Naive thymus-derived CD4-positive, alpha-beta T cell (primary cell): ENCODE measurements at regions not wholly inside any gene's neighbourhood (a gene's known extent, or its start where the extent isn't known, plus 50 kb on each side); places are given as distances from the start of the nearest gene placed in this dataset.

ENCODE experiments used
- ATAC-seq: fragments of 150-1000 bp; cut with Tn5 transposase; 2 replicates; pipeline ENCODE4 v1.10.0; 2021; ENCODE audit warnings: mild to moderate bottlenecking, moderate library complexity
- CTCF ChIA-PET: fragments of 350-600 bp; sonication (Branson Sonifier 250); formaldehyde crosslinking; loops from one replicate; lab custom pipeline; 2021; ENCODE audit warnings: antibody characterized with exemption; lab: Charles Lee
- POLR2A ChIA-PET: fragments of 350-600 bp; sonication (Branson Sonifier 250); formaldehyde crosslinking; loops from one replicate; lab custom pipeline; 2021; ENCODE audit warnings: antibody characterized with exemption, inconsistent platforms; lab: Charles Lee
- DNase-seq, 9 donors: peaks; one replicate each; pipeline versions ENCODE4 v3.0.0 to v3.0.0-alpha.2; 2020 to 2022; ENCODE audit warnings: mixed read lengths in 1 of 9
- H3K27ac ChIP-seq: one replicate; pipeline ENCODE4 v1.7.0; 2013; ENCODE audit warnings: mild to moderate bottlenecking, low read depth, low read length, moderate library complexity
- H3K27me3 ChIP-seq, 2 donors: one replicate each; pipeline ENCODE4 v1.7.0; 2013; ENCODE audit warnings: low read length in 2 of 2, mild to moderate bottlenecking in 2 of 2, moderate library complexity in 2 of 2; ENCODE audit not compliant: control insufficient read depth in 2 of 2, insufficient read depth in 2 of 2
- H3K36me3 ChIP-seq, 3 experiments: 1 replicate in 2 of 3; 2 replicates in 1 of 3; pipeline ENCODE4 v1.7.0; 2013; ENCODE audit warnings: low read length in 3 of 3, mild to moderate bottlenecking in 3 of 3, moderate library complexity in 1 of 3; ENCODE audit not compliant: insufficient read depth in 3 of 3, control insufficient read depth in 2 of 3
- H3K4me1 ChIP-seq, 2 donors: one replicate each; pipeline ENCODE4 v1.7.0; 2013; ENCODE audit warnings: low read length in 2 of 2, mild to moderate bottlenecking in 2 of 2, moderate library complexity in 1 of 2; ENCODE audit not compliant: control insufficient read depth in 2 of 2, insufficient read depth in 2 of 2
- H3K4me3 ChIP-seq: 2 replicates; pipeline ENCODE4 v1.7.0; 2013; ENCODE audit warnings: mild to moderate bottlenecking, low read length
- H3K9me3 ChIP-seq, 3 experiments: 1 replicate in 2 of 3; 2 replicates in 1 of 3; pipeline ENCODE4 v1.7.0; 2013; ENCODE audit warnings: low read length in 3 of 3; ENCODE audit not compliant: control insufficient read depth in 2 of 3
- H3K27ac Mint-ChIP-seq, 9 donors: one replicate each; pipeline ENCODE4 v1.8.0; 2020 to 2022; ENCODE audit warnings: mixed read lengths in 9 of 9, mild to moderate bottlenecking in 8 of 9, moderate library complexity in 5 of 9, inconsistent platforms in 2 of 9
- H3K27me3 Mint-ChIP-seq, 5 donors: one replicate each; pipeline ENCODE4 v1.8.0; 2021 to 2022; ENCODE audit warnings: mixed read lengths in 5 of 5, mild to moderate bottlenecking in 1 of 5
- H3K36me3 Mint-ChIP-seq, 5 donors: one replicate each; pipeline ENCODE4 v1.8.0; 2020 to 2022; ENCODE audit warnings: mixed read lengths in 5 of 5, mild to moderate bottlenecking in 3 of 5, inconsistent platforms in 1 of 5
- H3K4me1 Mint-ChIP-seq, 7 donors: one replicate each; pipeline ENCODE4 v1.8.0; 2020 to 2022; ENCODE audit warnings: mixed read lengths in 7 of 7, mild to moderate bottlenecking in 3 of 7, inconsistent platforms in 1 of 7
- H3K4me3 Mint-ChIP-seq, 10 donors: one replicate each; pipeline ENCODE4 v1.8.0; 2020 to 2022; ENCODE audit warnings: mild to moderate bottlenecking in 10 of 10, mixed read lengths in 10 of 10, moderate library complexity in 6 of 10, inconsistent platforms in 2 of 10
- H3K9me3 Mint-ChIP-seq, 11 donors: one replicate each; pipeline ENCODE4 v1.8.0; 2020 to 2022; ENCODE audit warnings: mixed read lengths in 11 of 11, mild to moderate bottlenecking in 4 of 11, inconsistent platforms in 1 of 11, moderate library complexity in 1 of 11
- intact Hi-C, 2 donors: fragments of 100-400 bp; cut with micrococcal nuclease; formaldehyde crosslinking; loops; one replicate each; pipeline ENCODE4 v1.15.1; 2023

- H3K4me1 ChIP-seq, result no peaks in the 10 kb centered on the region
- ChIA-PET CTCF (no interaction called here), POLR2A (no interaction called here)
- intact Hi-C loops, result no loop called here
- no peaks in the 10 kb centered on the region for H3K36me3 Mint-ChIP-seq
- H3K36me3 ChIP-seq, result no peaks in the 10 kb centered on the region
- no peak overlapping the region for H3K4me3 Mint-ChIP-seq
- no peaks in the 10 kb centered on the region for H3K27me3 ChIP-seq
- H3K4me1 Mint-ChIP-seq, result no peaks in the 10 kb centered on the region
- no peak overlapping the region for H3K27ac ChIP-seq
- DNase-seq, result no peak
- H3K9me3 ChIP-seq, result no peaks in the 10 kb centered on the region
- no peak for ATAC-seq
- H3K27me3 Mint-ChIP-seq, result no peaks in the 10 kb centered on the region
- no peak overlapping the region for H3K4me3 ChIP-seq
- peaks cover 0 to 15% (median 0%) of the 10 kb centered on the region in 11 donors for H3K9me3 Mint-ChIP-seq
- H3K27ac Mint-ChIP-seq, result no peak overlapping the region
These were observed 412.3 kb downstream of the PDGFC start for GRCh38 chr4:156559346-156559745.

DNA sequence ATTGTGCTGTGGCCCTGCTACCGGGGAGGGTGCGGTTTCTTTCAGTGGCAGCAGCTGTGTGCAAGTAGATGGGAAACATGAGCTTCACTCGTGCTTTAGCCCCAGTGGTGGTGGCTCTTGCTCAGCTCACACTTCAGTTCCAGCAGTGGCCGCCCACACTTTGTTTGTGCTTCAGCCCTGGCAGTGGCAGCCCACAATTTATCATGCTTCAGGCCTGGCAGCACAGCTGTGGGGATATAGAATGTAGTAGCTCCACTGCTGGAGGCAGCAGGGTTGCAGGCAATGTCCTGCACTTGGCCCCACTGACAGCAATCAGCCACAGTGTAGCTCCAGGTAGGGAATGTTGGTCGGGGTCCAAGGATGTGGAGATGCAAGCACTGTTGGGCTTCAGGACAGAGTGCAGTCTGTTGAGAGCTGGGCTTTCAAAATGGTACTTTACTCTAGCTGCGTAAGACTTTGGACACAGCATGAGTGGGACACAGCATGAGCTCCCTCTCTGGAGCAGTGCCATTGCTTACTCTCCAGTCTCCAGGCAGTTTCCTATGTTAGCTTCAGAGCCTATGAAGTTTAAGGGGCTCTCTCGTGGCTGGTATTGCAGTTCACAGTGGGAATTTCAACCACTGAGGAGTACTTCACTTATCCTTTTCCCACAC, 413.1 kb downstream of the PDGFC start:
- H3K9me3 Mint-ChIP-seq, result peaks cover 0 to 20% (median 0%) of the 10 kb centered on the region in 11 donors
- H3K4me3 Mint-ChIP-seq, result no peak overlapping the region
- H3K27ac ChIP-seq, result no peak overlapping the region
- no peaks in the 10 kb centered on the region for H3K36me3 Mint-ChIP-seq
- DNase-seq (no peak), ATAC-seq (no peak)
- ChIA-PET POLR2A (no interaction called here), CTCF (no interaction called here)
- no peaks in the 10 kb centered on the region for H3K27me3 Mint-ChIP-seq
- no peaks in the 10 kb centered on the region for H3K4me1 Mint-ChIP-seq
- no peak overlapping the region for H3K27ac Mint-ChIP-seq
- no peak overlapping the region for H3K4me3 ChIP-seq
- intact Hi-C loops, result no loop called here
- H3K27me3 ChIP-seq, result no peaks in the 10 kb centered on the region
- H3K4me1 ChIP-seq, result no peaks in the 10 kb centered on the region
- no peaks in the 10 kb centered on the region for H3K36me3 ChIP-seq
- no peaks in the 10 kb centered on the region for H3K9me3 ChIP-seq

DNA sequence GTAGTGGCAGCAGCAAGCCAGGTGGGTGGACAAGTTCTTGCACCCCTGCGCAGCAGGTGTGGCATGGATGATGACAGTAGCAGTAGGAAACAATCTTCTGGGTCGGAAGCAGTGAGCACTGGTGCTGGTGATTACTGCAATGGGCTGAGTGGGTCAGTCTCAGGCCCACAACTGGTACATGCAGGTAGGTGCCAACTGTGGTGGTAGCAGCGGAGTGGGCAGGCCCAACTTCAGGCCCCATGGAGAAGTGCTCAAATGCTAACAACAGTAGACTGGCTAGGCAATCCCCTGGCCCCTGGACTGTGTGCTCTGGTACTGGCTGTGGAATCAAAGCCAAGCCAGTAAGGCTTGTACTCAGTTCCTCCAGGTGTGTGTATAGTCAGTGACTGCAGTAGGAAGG, 413.7 kb downstream of the PDGFC start:
- Histone ChIP-seq H3K27me3 (no peaks in the 10 kb centered on the region), H3K9me3 (no peaks in the 10 kb centered on the region), H3K36me3 (no peaks in the 10 kb centered on the region), H3K4me1 (no peaks in the 10 kb centered on the region), H3K4me3 (no peak overlapping the region), H3K27ac (no peak overlapping the region)
- Mint-ChIP-seq H3K9me3 (peaks cover 0 to 20% (median under 1%) of the 10 kb centered on the region in 11 donors), H3K27me3 (no peaks in the 10 kb centered on the region), H3K4me3 (no peak overlapping the region), H3K27ac (no peak overlapping the region), H3K4me1 (no peaks in the 10 kb centered on the region), H3K36me3 (no peaks in the 10 kb centered on the region)
- ATAC-seq (peak; percentile 18), DNase-seq (no peak)
- CTCF ChIA-PET, result no interaction called here
- POLR2A ChIA-PET, result no interaction called here
- intact Hi-C loops, result no loop called here

DNA sequence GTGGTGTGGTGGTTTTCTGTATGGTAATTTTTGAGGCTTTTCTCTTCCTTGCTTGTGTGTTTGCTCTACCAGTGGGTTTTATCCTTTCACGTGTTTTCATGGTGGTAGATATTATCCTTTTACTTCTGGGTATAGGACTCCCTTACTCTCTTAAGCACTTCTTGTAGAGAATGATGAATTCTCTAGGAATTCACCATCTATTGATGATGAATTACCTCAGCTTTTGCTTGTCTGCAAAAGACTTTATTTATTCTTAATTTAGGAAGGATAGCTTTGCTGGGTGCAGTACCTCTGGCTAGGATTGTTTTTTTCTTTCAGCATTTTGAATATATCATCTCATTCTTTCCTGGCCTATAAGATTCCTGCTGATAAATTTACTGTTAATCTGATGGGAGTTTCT, 415.3 kb downstream of the PDGFC start:
- H3K36me3 ChIP-seq, result no peaks in the 10 kb centered on the region
- no peaks in the 10 kb centered on the region for H3K4me1 ChIP-seq
- no peak for DNase-seq
- no peaks in the 10 kb centered on the region for H3K9me3 ChIP-seq
- H3K36me3 Mint-ChIP-seq, result no peaks in the 10 kb centered on the region
- ChIA-PET POLR2A (no interaction called here), CTCF (no interaction called here)
- no peaks in the 10 kb centered on the region for H3K27me3 Mint-ChIP-seq
- ATAC-seq, result no peak
- H3K27ac ChIP-seq, result no peak overlapping the region
- intact Hi-C loops, result no loop called here
- no peaks in the 10 kb centered on the region for H3K27me3 ChIP-seq
- H3K27ac Mint-ChIP-seq, result no peak overlapping the region
- H3K4me3 Mint-ChIP-seq, result no peak overlapping the region
- peaks cover 0 to 20% (median 2%) of the 10 kb centered on the region in 11 donors for H3K9me3 Mint-ChIP-seq
- no peaks in the 10 kb centered on the region for H3K4me1 Mint-ChIP-seq
- H3K4me3 ChIP-seq, result no peak overlapping the region

DNA sequence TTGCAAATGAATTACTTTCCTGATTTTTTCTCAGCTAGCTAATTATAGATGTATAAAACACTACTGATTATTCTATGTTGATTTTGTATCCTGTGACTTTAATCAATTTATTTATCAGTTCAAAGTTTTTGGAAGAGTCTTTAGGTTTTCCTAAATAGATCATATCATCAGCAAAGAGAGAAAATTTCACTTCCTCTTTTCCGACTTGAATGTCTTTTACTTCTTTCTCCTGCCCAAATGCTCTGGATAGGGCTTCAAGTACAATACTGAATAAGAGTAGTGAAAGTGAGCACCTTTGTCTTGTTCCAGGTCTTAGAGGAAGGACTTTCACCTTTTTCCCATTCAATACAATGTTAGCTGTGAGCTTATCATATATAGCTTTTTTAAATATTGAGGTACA, 417.9 kb downstream of the PDGFC start:
- no peak overlapping the region for H3K27ac ChIP-seq
- intact Hi-C loops, result no loop called here
- no peak overlapping the region for H3K4me3 Mint-ChIP-seq
- ChIA-PET POLR2A (no interaction called here), CTCF (no interaction called here)
- no peaks in the 10 kb centered on the region for H3K9me3 ChIP-seq
- H3K4me3 ChIP-seq, result no peak overlapping the region
- H3K27me3 ChIP-seq, result no peaks in the 10 kb centered on the region
- no peak overlapping the region for H3K27ac Mint-ChIP-seq
- ATAC-seq (no peak), DNase-seq (no peak)
- H3K27me3 Mint-ChIP-seq, result no peaks in the 10 kb centered on the region
- H3K4me1 Mint-ChIP-seq, result no peaks in the 10 kb centered on the region
- no peaks in the 10 kb centered on the region for H3K36me3 Mint-ChIP-seq
- peaks cover 0 to 20% (median 3%) of the 10 kb centered on the region in 11 donors for H3K9me3 Mint-ChIP-seq
- no peaks in the 10 kb centered on the region for H3K4me1 ChIP-seq
- no peaks in the 10 kb centered on the region for H3K36me3 ChIP-seq

DNA sequence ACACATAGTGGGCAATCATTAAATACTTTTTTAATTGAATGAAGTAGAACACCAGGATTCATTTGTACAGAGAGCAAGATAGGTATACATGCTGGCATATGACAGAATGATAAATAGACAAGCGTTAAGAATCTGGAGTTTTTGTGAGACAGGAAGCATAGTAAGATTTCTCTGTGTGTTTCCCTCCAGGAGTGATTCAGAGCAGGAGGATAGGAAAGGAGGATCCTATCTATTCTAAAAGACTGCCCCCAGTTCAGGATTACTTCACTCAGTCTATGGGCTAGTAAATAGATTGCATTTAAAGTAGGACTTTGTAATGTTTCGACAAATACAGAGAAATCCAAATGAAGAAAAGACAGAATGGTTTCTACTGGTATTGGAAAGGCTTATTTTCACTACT, 423.7 kb downstream of the PDGFC start:
- Histone ChIP-seq H3K4me1 (no peaks in the 10 kb centered on the region), H3K4me3 (no peak overlapping the region), H3K27me3 (no peaks in the 10 kb centered on the region), H3K27ac (no peak overlapping the region), H3K9me3 (no peaks in the 10 kb centered on the region), H3K36me3 (no peaks in the 10 kb centered on the region)
- H3K27me3 Mint-ChIP-seq, result no peaks in the 10 kb centered on the region
- no peaks in the 10 kb centered on the region for H3K4me1 Mint-ChIP-seq
- no peaks in the 10 kb centered on the region for H3K36me3 Mint-ChIP-seq
- no peak overlapping the region for H3K27ac Mint-ChIP-seq
- H3K4me3 Mint-ChIP-seq, result no peak overlapping the region
- intact Hi-C loops, result no loop called here
- peaks cover 0 to 23% (median 5%) of the 10 kb centered on the region in 11 donors for H3K9me3 Mint-ChIP-seq
- ATAC-seq (no peak), DNase-seq (no peak)
- ChIA-PET CTCF (no interaction called here), POLR2A (interaction anchor here (0.6 kb wide), 1 partner anchor 44 kb away, joined by 3 read pairs; no protein-coding TSS in a partner anchor)

GRCh38 chr4:156547439-156547838, 424.2 kb downstream of the PDGFC start:
- intact Hi-C loops, result no loop called here
- H3K27ac Mint-ChIP-seq, result no peak overlapping the region
- no peaks in the 10 kb centered on the region for H3K36me3 Mint-ChIP-seq
- no peaks in the 10 kb centered on the region for H3K4me1 Mint-ChIP-seq
- peaks cover 0 to 23% (median 5%) of the 10 kb centered on the region in 11 donors for H3K9me3 Mint-ChIP-seq
- DNase-seq (no peak), ATAC-seq (no peak)
- H3K4me1 ChIP-seq, result no peaks in the 10 kb centered on the region
- no peak overlapping the region for H3K4me3 ChIP-seq
- no peaks in the 10 kb centered on the region for H3K9me3 ChIP-seq
- H3K27ac ChIP-seq, result no peak overlapping the region
- H3K27me3 Mint-ChIP-seq, result no peaks in the 10 kb centered on the region
- H3K27me3 ChIP-seq, result no peaks in the 10 kb centered on the region
- no peaks in the 10 kb centered on the region for H3K36me3 ChIP-seq
- CTCF ChIA-PET, result no interaction called here
- POLR2A ChIA-PET, result interaction anchor here (0.6 kb wide), 1 partner anchor 44 kb away, joined by 3 read pairs; no protein-coding TSS in a partner anchor
- H3K4me3 Mint-ChIP-seq, result no peak overlapping the region
